Fibroblast of upper back skin (primary cell): ENCODE measurements at regions not wholly inside any gene's neighbourhood (a gene's known extent, or its start where the extent isn't known, plus 50 kb on each side); places are given as distances from the start of the nearest gene placed in this dataset.
A peak's percentile ranks its signal among the peaks of the same experiment; 100 is the strongest.

Source experiments
- DNase-seq: peaks from one replicate; pipeline ENCODE4 v3.0.0-alpha.2; 2013

- DNase-seq, result no peak
These were observed 228.7 kb upstream of the NR4A3 start for GRCh38 chr9:99592834-99593574.

GRCh38 chr9:99593610-99594009 lies 228.1 kb upstream of the NR4A3 start:
- DNase-seq, result no peak

GRCh38 chr9:99594056-99594780 lies 227.5 kb upstream of the NR4A3 start:
- no peak for DNase-seq

- DNase-seq, result no peak
These were observed 225.9 kb upstream of the NR4A3 start for GRCh38 chr9:99595796-99596195.

- peak; percentile 26 for DNase-seq
These were observed 220.0 kb upstream of the NR4A3 start for GRCh38 chr9:99601571-99602111.

- no peak for DNase-seq
These were observed 218.8 kb upstream of the NR4A3 start for GRCh38 chr9:99602854-99603253.

- DNase-seq, result no peak
These were observed 216.5 kb upstream of the NR4A3 start for GRCh38 chr9:99605016-99605743.

- DNase-seq, result no peak
These were observed 215.4 kb upstream of the NR4A3 start for GRCh38 chr9:99606296-99606695.

GRCh38 chr9:99606957-99607356 lies 214.7 kb upstream of the NR4A3 start:
- DNase-seq, result no peak

GRCh38 chr9:99607842-99608448 lies 213.7 kb upstream of the NR4A3 start:
- peak; percentile 21 for DNase-seq

GRCh38 chr9:99614341-99614740 lies 207.3 kb upstream of the NR4A3 start:
- no peak for DNase-seq

GRCh38 chr9:99621040-99621439 lies 200.6 kb upstream of the NR4A3 start:
- DNase-seq, result no peak

GRCh38 chr9:99622679-99623078 lies 199.0 kb upstream of the NR4A3 start:
- no peak for DNase-seq

GRCh38 chr9:99623780-99624364 lies 197.8 kb upstream of the NR4A3 start:
- no peak for DNase-seq

- no peak for DNase-seq
These were observed 197.0 kb upstream of the NR4A3 start for GRCh38 chr9:99624499-99625233.

GRCh38 chr9:99626426-99626825 lies 195.3 kb upstream of the NR4A3 start:
- no peak for DNase-seq

GRCh38 chr9:99628285-99628684 lies 193.4 kb upstream of the NR4A3 start:
- no peak for DNase-seq

- no peak for DNase-seq
These were observed 192.7 kb upstream of the NR4A3 start for GRCh38 chr9:99628849-99629620.

- DNase-seq, result no peak
These were observed 189.2 kb upstream of the NR4A3 start for GRCh38 chr9:99632349-99633038.

GRCh38 chr9:99633265-99633664 lies 188.4 kb upstream of the NR4A3 start:
- DNase-seq, result no peak

GRCh38 chr9:99634186-99634585 lies 187.5 kb upstream of the NR4A3 start:
- peak; percentile 3 for DNase-seq
